Testis (tissue), 2 donors: ENCODE measurements at regions not wholly inside any gene's neighbourhood (a gene's known extent, or its start where the extent isn't known, plus 50 kb on each side); places are given as distances from the start of the nearest gene placed in this dataset.

Source experiments
- DNase-seq: peaks from one replicate; pipeline ENCODE4 v3.0.0-alpha.2; 2019
- H3K27ac ChIP-seq, 2 donors: fragments of 200-600 bp; sonication (generic); one replicate each; pipeline ENCODE4 v1.5.1; 2019
- H3K27me3 ChIP-seq: fragments of 200-600 bp; sonication (generic); one replicate; pipeline ENCODE4 v1.5.1; 2019
- H3K36me3 ChIP-seq: fragments of 200-600 bp; sonication (generic); one replicate; pipeline ENCODE4 v1.5.1; 2017; ENCODE audit warnings: low read depth; ENCODE audit errors: missing control alignments
- H3K4me1 ChIP-seq: fragments of 200-600 bp; sonication (generic); one replicate; pipeline ENCODE4 v1.5.1; 2019
- H3K4me3 ChIP-seq, 2 donors: fragments of 200-600 bp; sonication (generic); one replicate each; pipeline ENCODE4 v1.5.1; 2017 to 2019
- H3K9me3 ChIP-seq: fragments of 200-600 bp; sonication (generic); one replicate; pipeline ENCODE4 v1.5.1; 2017
- CTCF ChIP-seq, 3 experiments: fragments of 450-650 bp in 2 of 3; fragments of 200-600 bp in 1 of 3; sonication (generic) in 1 of 3; IDR thresholded peaks; one replicate each; pipeline ENCODE4 v1.5.1; 2016 to 2019; ENCODE audit warnings: antibody characterized with exemption in 3 of 3, mild to moderate bottlenecking in 2 of 3, moderate library complexity in 1 of 3
- POLR2A ChIP-seq: fragments of 450-650 bp; IDR thresholded peaks from one replicate; pipeline ENCODE4 v1.6.1; 2017; ENCODE audit warnings: antibody characterized with exemption, mild to moderate bottlenecking, moderate library complexity
- WGBS, 2 donors: methylation state at CpG; one replicate each; pipeline ENCODE4 v1.1.5; 2018; 5-methylcytosine and 5-hydroxymethylcytosine counted together
- intact Hi-C: fragments of 100-400 bp; cut with DNase I; formaldehyde crosslinking; loops from one replicate; pipeline ENCODE4 v1.15.1; 2023; ENCODE audit warnings: low total_unique reads

GRCh38 chr11:16605894-16606783 is 132.3 kb upstream of the C11orf58 start:
- Histone ChIP-seq H3K27me3 (no peaks in the 10 kb centered on the region), H3K4me3 (peak overlapping the region; percentile 64 to 75), H3K4me1 (peaks cover 21% of the 10 kb centered on the region), H3K36me3 (no peaks in the 10 kb centered on the region), H3K9me3 (no peaks in the 10 kb centered on the region), H3K27ac (peak overlapping the region; percentile 79 to 82)
- peak; percentile 95 for DNase-seq
- intact Hi-C loops = no loop called here
- 2% methylated on average over 36 of the region's 36 CpGs for whole genome bisulfite sequencing, 2 donors
- TF ChIP-seq POLR2A (no peak), CTCF (IDR thresholded peaks at IDR 0.05) (peak; percentile 91 to 97 (median 93))

- Histone ChIP-seq H3K27ac (peak overlapping the region; percentile 79 to 82), H3K4me3 (peak overlapping the region; percentile 64 to 75), H3K9me3 (no peaks in the 10 kb centered on the region), H3K27me3 (no peaks in the 10 kb centered on the region), H3K4me1 (peaks cover 21% of the 10 kb centered on the region), H3K36me3 (no peaks in the 10 kb centered on the region)
- intact Hi-C loops = no loop called here
- DNase-seq = peak; percentile 70
- WGBS, 2 donors = 1% methylated on average over 32 of the region's 32 CpGs
- TF ChIP-seq POLR2A (no peak), CTCF (IDR thresholded peaks at IDR 0.05) (no peak)
Observed at GRCh38 chr11:16605389-16605893, 133.0 kb upstream of the C11orf58 start.

- no peaks in the 10 kb centered on the region for H3K9me3 ChIP-seq
- H3K4me1 ChIP-seq = peaks cover 21% of the 10 kb centered on the region
- intact Hi-C loops = no loop called here
- H3K4me3 ChIP-seq = peak overlapping the region; percentile 64 to 75
- H3K27me3 ChIP-seq = no peaks in the 10 kb centered on the region
- 0 to 1% methylated on average over 23 to 57 of the region's 57 CpGs for WGBS, 2 donors
- TF ChIP-seq CTCF (IDR thresholded peaks at IDR 0.05) (no peak), POLR2A (no peak)
- H3K27ac ChIP-seq = peak overlapping the region; percentile 79 to 82
- no peaks in the 10 kb centered on the region for H3K36me3 ChIP-seq
- DNase-seq = no peak
Observed at GRCh38 chr11:16604794-16605388, 133.6 kb upstream of the C11orf58 start.

GRCh38 chr11:16603890-16604793 is 134.3 kb upstream of the C11orf58 start:
- 15 to 31% methylated on average over 31 to 53 of the region's 53 CpGs for WGBS, 2 donors
- peak overlapping the region; percentile 64 to 75 for H3K4me3 ChIP-seq
- peaks cover 21% of the 10 kb centered on the region for H3K4me1 ChIP-seq
- DNase-seq = peak; percentile 72
- H3K9me3 ChIP-seq = no peaks in the 10 kb centered on the region
- TF ChIP-seq CTCF (IDR thresholded peaks at IDR 0.05) (no peak), POLR2A (no peak)
- H3K27ac ChIP-seq = peak overlapping the region; percentile 79 to 82
- intact Hi-C loops = no loop called here
- no peaks in the 10 kb centered on the region for H3K27me3 ChIP-seq
- H3K36me3 ChIP-seq = no peaks in the 10 kb centered on the region
